ENCODE measurements at regions not wholly inside any gene's neighbourhood (a gene's known extent, or its start where the extent isn't known, plus 50 kb on each side); places are given as distances from the start of the nearest gene placed in this dataset.

DNA sequence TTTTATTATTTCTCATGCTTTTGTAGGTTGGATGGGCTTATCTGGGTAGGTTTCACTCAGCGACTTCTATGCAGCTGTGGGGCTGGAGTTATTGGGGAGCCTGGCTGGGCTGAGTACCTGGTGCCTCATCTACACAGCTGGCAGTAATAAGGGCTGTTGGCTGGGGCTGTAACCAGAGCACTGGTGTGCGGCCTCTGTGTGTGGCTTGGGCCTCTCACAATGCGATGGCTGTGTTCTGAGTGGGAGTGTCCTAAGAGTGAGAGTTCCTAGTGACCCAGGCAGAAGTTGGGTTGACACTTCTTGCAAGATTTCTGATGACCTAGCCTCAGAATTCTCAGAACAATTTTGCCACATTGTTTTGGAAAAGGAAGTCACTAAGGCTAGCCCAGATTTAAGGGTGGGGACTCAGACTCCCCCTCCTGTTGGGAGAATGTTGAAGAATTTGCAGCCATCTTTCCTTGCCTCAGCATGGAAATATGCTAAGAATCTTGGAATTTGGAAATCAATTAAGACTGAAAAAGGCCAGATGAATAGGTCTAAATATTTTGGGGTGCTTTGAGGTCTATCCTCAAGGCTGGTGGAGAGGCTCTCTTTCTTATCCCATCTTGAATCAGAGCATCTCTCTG is 158.8 kb downstream of the SCP2D1 start:
- no peak for DNase-seq

DNA sequence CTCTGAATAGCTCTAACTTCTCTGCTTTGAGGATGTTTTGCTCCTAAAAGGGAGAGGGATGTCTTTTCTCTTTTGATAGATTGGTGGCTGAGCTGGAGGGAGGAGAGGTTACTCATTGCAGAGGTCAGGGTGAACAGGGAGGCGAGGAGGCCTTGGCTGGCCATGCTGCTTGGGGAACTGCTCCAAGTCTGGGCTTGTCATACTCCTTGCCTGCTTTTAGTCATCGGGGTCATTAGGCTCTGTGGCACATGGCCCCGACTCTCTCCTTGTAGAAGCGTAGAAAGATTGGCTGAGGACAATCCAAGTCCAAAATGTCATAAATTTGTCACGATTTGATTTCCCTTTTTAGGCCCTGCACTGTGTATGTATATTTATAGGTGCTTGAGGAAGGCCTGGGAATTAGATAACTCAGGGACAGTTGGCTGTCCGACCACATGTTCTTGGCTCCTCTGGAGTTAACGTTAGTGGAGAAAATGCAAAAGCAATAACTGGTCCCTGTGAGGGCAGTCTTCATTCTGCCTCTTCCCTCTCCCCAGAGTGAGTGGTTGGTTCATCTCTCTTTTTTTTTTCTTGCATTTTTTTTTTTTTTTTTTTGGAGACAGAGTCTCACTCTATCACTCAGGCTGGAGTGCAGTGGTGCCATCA is 160.1 kb downstream of the SCP2D1 start:
- no peak for DNase-seq

- no peak for DNase-seq
Measured at GRCh38 chr20:18974660-18975059, 161.1 kb downstream of the SCP2D1 start.

DNA sequence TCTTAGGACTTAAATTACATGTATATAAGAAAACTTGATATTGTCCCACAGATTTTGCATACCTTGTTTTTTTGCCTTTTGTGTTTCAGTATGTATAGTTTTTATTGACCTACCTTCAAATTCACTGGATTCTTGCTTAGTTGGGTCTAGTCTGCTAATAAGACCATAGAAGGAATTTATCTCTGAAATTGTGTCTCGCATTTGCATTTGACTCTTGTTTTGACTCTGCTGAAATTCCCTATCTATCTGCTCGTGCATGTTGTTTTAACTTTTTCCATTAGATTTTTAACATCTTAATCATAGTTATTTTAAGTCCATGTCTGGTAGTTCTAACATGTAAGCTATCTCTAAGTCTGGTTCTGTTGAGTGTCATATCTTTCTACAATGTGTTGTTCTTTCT is 163.9 kb downstream of the SCP2D1 start:
- no peak for DNase-seq

DNA sequence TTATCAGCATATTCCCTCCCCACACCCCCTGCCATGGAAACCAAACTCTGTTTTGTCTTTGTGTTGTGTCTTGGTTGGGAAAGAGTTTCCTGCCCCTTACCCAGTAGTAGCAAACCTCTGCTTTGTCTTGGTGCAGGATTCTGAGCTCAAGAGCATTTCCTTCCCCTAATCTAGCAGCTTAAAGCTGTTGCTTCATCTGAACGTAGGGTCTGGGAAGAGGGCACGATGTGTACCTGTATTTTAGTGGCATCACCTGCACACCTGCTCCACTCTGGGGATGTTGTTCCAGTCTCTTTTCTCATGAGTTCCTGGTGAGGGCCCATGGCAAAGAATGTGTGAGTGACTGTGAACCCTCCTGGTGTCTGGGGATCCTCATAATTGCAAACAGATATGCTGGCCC is 164.7 kb downstream of the SCP2D1 start:
- DNase-seq: no peak

- no peak for DNase-seq
Measured at GRCh38 chr20:18979132-18979531, 165.5 kb downstream of the SCP2D1 start.

DNA sequence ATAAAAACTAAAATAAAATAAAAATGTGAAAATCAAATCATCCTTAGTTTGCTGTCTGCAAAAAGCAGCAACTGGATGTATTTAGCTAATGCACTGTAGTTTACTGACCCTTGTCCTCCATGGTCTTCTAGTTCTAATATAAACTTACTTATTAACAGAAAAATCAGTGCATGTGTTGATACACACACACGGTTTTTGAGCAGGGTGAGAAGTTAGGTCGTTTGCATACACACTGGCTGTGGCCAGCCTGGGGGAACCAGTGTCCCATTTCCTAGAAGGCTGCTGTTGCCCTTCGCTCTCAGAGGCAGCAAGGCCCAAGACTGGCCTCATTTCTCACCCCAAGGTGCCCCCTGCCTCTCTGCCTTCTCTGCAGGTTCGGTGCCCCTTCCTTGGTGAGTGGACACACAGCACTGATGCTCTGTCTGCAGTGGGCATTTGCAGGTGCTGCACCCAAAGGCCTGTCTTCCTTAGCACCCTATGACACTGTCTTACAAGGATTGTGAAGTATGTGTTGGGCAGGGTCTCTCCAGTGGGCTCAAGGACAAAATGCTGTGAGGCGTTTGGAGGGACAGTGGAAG is 168.5 kb downstream of the SCP2D1 start:
- no peak for DNase-seq

DNA sequence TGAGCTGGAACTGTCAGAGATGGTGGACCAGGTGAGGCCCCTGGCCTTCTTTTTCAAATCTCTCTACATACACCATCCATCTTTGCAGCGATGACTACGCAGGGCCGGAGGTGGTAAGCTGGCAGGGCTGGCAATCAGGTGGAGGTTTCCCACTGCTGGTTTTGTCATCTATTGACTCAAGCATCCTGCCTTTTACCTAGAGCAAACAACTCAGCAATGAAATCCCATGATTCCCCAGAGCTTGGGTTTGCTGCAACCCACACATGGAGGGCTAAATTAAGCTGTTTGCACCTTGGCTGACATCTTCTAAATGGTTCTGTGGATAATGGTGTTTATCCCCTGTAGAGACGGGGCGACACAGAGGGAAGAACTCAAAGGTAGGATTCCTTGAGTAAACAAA is 170.2 kb downstream of the SCP2D1 start:
- no peak for DNase-seq

DNA sequence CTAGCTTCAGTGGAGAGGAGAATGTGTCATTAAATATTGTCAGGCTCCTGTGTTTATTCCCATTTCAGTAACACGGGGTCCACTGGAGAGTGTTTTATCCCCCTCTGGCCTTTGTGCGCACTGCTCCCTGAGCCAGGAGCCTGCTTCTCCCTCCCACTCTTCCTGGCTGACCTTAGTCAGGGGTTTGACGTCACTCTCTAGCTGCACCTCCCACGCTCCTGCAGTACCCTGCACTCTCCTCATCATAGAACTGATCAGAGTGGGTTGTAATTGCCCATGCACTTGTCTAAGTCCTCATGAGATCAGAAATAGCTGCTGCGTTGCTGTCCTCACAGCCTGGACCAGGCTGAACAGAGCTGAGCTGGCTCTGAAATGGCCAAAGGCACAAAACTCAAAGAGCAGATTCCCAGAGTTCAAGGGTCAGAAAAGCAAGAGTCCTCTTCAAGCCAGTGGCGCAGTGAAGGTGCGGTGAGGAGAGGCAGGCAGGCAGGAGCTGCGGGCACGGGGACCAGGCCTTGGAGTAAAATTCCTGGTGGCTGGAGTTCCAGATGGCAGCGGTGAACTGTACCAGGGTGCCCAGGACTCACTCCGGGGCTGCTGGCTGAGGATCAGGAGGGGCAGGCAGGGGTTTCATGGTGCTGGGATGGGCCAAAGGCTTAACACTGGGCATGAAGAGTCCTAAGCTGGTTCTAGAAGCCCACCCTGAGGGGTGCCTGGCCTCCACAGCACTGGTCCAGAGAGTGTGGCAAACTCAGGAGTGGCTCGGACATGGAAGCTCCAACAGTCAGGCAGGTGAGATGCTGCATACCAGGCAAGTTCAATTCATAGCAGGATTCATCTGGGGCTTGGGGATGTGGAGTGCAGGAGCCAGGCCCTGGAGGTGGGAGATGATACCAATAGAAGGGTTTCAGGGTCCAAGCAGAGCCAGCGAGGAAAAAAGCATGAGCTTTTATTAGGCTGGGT is 170.9 kb downstream of the SCP2D1 start:
- DNase-seq: no peak

DNA sequence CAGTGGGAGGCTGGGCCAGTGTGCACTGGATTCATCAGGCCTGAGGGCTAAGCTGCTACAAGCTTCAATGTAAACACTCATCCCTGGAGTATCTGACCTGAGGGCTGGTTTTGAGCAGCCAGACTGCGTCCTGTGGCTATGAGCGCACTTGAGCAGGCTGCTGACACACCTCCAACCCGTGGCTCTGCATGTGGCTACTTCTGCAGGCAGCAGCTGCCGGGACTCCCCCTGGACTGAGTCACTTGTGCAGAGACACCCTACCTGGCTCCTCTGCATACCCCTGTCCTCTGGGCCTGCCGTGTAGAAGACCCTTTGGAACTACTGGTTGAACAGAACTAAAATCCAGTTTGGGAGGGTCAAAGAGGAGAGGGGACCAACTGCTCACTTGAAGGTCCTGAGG is 172.0 kb downstream of the SCP2D1 start:
- no peak for DNase-seq

DNA sequence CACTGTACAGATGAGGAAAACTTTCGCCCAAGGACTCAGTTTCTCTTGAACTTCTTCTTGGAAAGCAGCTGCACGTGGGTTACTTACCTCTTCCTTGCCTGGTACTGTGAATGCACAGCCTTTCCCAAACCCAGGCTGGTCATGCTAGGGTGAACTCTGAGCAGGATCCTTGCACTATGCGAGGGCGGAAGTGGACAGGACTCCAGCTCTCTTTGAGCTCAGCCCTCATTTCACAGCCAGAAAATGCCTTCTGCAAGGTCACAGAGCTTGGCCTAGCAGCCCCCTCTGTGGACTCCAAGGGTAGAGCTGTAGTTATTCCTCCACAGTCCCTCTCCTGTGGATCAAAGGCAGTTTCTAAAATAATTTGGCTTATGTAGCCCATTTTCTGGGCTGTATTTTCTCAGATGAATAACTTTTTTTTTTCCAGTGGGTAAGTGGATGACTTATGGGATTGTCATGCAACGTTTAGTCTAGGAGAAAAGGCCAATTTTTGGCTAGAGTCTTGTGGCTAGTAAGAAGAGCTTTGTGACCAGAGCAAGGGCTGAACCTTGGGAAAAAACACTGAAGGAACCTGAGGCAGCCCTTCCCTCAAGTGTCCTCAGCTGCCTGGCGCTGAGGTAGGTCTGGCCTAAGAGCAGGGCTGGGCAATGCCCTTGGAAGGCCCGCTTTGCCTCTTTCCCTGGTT is 172.7 kb downstream of the SCP2D1 start:
- no peak for DNase-seq

GRCh38 chr20:18986895-18987580 is 173.5 kb downstream of the SCP2D1 start:
- DNase-seq: no peak

DNA sequence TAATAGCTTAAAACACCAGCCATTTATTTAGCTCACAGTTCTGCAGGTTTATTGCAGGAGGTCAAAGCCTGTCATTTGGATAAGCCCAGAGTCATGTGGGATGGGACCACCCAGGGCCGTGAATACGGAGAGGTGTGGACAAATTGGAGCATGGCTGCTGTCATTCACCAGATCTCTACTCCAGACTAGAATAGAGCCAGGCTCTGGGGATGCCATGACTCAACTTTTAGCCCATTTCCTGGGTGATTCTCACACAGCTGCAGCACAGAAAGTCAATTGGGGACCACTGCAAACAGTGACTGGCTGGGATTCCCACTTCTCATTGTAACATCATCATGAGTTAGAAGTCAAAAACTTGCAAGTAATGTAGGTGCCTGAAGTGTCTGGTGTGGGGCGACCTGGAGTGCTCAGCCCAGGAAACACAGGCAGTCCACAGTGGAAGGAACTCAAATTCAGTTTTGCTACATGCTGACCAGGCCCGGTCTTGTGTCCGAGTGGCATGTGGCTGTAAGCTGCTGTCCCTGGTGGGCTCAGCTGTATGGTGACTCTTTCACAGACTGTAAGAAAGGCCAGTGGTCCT is 174.3 kb downstream of the SCP2D1 start:
- no peak for DNase-seq

- no peak for DNase-seq
Measured at GRCh38 chr20:18988701-18989100, 175.1 kb downstream of the SCP2D1 start.

DNA sequence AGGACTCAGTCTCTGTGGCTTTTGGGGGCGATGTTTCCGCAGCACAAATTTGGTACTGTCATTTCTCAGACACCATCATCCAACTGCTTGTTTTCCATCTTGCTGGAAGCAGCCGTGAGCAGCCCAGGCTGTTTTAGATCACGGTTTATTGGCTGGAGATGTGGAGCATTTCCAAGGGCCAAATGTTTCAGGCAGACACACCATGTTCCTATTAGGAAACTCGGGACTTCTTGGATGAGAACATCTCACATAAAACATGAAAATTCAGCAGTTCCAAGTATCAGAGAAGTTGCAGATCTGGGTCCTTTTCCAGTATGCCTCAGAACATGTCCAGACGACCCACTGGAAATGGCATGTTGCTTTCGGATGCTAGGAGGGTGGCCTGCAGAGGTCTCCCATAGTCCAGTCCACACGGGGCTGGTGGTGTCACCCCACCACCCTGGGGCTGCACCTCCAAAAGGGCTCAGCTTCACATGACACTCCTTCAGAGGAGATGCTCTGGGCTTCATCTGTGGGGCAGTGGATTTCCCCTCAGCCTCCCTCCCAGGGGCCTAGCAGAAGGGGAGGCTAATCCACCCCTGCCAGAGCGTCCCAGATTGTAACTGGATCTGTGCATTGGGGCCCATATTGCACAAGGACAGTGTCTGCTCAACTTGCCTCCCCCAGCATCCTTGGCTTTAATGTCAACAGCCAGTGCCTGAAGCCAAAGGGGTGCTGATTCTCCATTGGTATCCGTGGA is 176.3 kb downstream of the SCP2D1 start:
- no peak for DNase-seq

DNA sequence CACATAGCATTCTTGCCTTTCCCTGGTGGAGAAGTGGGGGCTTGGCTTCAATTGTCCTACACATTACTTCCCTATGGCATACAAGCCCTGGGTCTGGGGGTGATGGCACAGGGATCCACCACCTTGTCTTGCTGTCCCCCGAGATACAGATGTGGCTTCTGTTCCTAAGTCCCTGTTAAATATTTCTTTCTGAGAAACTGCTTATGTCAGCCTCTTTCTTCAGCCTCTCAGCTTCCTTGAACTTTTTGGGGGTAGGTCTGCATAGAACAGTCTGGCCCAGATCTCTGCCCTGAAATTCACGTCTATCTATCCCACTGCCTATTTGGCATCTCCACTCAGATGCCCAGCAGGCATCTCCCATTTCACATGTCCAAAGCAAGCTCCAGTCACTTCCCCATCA is 177.4 kb downstream of the SCP2D1 start:
- DNase-seq: no peak

DNA sequence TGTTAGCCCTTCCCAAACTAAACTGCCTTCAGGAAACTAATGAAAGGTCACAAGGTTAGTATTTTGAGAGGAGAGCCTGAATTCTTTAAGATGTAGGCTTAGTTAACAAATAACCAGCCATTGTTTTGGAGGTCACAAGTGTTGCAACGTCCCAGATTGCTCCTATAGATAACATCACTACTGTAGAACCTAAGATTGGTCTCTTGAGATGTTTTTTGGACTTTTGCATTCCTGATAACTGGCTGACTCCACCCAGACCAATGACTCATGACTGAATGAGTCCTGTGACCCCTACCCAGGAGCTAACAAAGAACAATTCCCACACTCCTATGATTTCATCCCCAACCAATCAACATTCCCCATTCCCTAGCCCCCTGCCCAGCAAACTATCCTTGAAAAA is 178.8 kb downstream of the SCP2D1 start:
- no peak for DNase-seq

- no peak for DNase-seq
Measured at GRCh38 chr20:18995455-18995854, 181.9 kb downstream of the SCP2D1 start.

DNA sequence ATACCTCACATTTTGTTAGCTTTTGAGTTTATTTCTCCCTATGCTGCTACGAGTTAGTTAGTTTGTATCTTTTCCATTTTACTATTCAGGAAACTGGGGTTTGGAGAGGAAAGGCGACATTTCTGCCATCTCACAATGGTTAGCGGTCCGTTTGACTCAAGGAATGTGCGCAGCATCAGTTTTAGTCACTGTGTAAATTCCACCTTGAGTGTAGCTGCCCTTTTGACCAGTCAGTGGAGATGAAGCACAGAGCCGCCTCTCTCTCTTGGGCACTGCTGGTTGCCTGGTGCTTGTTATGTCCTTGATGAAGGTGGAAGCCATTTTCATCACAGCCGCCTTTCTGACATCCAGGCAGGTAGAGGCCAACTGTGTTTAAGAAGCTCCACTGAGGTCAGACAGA is 185.5 kb downstream of the SCP2D1 start:
- no peak for DNase-seq

DNA sequence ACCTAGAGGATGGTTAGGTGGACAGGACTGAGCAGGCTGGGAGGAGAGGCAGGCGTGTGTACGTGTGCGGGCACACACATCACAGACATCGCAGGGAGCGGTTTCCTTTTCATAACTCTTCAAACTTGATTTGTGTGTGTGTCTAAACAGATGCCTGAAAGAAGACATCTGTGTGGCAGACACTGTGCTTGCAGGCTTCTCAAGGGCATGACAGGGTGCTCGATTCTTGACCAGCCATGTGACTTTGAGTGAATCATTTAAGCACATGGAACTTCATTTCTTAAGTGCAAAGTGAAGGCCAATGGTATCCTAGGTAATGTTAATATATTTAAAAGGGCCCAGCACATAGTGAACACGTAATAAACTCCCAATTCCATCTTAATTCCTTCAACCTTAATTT is 186.5 kb downstream of the SCP2D1 start:
- no peak for DNase-seq

DNA sequence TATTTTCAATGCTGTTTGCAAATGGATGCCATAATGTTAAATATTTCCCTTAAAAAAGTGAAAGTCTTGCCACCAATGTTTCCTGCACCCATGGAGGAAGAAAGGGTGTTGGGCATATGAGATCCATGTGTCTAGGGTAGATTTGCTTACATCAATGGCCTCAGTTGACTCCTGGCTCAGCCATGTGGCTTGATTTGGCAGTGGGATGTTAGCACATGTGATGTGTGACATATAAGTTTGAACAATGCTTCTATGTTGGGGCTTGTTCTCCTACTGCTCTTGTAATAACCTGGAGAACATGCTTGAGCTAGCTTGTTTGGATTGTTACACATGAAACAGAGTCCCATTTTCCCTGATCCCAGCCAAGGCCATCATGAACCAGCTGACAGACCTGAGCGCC is 187.6 kb downstream of the SCP2D1 start:
- DNase-seq: no peak
